GM20431 (cell line): ENCODE measurements at regions not wholly inside any gene's neighbourhood (a gene's known extent, or its start where the extent isn't known, plus 50 kb on each side); places are given as distances from the start of the nearest gene placed in this dataset.

ENCODE experiments used
- in situ Hi-C: fragments of 300-500 bp; cut with MseI, MboI; formaldehyde crosslinking; loops from one replicate; pipeline ENCODE4 v1.15.0; 2020; ENCODE audit warnings: low sequenced_read_pairs; ENCODE audit not compliant: unreplicated experiment

DNA sequence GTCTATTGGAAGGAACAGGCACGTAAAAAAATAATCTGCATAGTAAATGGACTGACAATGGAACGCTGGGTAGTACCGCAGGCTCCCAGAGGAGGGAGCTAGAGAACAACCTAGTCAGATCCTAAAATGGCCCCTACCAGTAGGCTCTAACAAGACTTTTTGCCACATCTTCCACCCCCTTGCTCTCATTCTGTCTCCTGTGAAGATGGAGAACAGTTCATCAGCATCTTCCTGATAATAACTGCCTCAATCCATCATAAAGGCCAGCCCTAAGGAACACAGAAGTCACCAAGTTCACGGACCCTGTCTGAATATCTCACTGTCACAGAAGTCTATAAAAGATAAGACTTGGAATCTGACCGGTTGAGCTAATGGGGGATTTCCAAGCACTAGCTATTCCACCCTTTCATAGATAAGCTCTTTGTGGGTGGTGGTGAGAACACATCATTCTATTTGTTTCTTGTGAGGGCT, 133.4 kb downstream of the SLC1A3 start:
- in situ Hi-C loops: loop anchor here (25.0 kb wide), 1 partner anchor 123 kb away; no protein-coding TSS in a partner anchor

DNA sequence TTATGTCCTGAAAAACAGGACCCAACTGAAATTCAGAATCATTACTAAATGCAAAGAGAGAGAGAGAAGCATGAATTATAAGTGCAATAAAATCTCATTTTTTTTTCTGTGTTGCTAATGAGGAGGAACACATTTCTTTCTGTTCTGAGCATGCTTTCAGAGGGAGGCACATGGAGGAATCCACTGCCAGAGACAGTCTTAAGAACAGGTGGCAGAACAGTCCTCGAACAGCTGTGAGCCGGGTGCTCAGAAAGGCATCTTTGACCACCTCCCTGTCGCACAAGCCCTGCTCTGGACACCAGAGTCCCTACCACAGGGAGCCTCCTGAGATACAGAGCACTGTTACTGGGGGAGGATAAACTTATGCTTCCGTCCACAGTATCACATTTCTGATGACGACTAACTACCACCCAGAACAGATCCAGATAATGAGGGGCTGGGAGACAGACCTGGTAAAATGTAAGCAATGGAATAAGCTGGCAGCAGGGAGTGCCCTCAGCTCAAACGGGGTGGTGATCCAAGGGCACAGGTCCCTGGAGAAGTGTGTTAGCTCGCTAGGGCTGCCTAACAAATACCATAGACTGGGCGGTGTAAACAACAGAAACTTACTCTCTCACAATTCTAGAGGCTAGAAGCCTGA, 134.0 kb downstream of the SLC1A3 start:
- in situ Hi-C loops: loop anchor here (25.0 kb wide), 1 partner anchor 122 kb away; no protein-coding TSS in a partner anchor

DNA sequence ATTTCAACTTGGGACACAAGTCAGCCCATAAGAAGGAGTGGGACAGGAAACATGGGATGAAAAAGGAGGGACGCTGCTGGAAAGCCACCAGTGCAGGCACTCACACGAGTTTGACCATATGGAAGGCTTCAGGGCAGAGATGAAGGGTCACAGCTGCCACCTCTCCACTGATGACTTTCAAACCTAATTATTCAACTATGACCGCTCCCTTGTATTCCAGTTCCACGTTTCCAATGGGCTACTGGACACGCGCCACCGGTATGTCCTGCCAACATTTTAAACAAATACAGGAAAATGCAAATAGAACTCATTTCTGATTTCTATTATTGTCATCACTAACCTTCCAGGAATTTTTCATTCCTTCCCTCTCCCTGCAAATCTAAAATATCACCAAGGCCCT, 134.7 kb downstream of the SLC1A3 start:
- in situ Hi-C loops: loop anchor here (25.0 kb wide), 1 partner anchor 121 kb away; no protein-coding TSS in a partner anchor

DNA sequence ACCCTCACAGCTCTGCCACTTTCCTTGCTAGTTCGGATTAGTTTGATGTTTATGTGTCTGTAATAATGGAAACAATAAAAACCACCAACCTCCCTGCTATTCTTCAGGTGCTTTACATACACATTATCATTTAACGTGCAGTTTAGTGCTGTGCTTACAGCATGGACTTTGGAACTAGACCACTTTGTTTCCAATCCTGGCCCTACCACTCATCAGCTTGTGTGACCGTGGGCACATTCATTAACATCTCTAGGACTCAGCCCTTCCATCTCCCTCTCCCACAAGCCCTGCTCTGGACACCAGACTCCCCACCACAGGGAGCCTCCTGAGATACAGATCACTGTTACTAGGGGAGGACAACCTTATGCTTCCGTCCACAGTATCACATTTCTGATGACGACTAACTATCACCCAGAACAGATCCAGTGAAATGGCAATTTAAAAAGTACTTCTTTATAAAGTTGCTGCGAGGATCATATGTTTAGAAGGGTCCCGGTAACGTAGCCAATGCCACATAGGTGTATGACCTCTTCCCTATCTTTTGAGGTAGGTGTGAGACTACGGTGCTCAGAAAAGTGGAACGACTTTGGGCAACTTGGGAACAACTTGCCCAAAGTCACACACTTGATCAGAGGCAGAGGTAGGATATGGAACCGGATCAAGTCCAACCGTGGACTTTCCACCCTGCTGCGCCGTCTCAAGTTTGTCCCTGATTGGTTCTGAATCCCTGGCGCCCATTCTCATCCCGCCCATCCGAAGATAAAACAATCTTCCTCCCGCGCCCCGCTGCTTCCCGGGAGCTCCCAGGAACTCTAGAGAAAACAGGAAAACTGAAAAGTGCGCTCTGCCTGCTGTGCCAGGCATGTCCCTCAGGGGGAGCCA, 132.4 kb upstream of the NIPBL start:
- in situ Hi-C loops: loop anchor here (25.0 kb wide), 1 partner anchor 118 kb away; no protein-coding TSS in a partner anchor

DNA sequence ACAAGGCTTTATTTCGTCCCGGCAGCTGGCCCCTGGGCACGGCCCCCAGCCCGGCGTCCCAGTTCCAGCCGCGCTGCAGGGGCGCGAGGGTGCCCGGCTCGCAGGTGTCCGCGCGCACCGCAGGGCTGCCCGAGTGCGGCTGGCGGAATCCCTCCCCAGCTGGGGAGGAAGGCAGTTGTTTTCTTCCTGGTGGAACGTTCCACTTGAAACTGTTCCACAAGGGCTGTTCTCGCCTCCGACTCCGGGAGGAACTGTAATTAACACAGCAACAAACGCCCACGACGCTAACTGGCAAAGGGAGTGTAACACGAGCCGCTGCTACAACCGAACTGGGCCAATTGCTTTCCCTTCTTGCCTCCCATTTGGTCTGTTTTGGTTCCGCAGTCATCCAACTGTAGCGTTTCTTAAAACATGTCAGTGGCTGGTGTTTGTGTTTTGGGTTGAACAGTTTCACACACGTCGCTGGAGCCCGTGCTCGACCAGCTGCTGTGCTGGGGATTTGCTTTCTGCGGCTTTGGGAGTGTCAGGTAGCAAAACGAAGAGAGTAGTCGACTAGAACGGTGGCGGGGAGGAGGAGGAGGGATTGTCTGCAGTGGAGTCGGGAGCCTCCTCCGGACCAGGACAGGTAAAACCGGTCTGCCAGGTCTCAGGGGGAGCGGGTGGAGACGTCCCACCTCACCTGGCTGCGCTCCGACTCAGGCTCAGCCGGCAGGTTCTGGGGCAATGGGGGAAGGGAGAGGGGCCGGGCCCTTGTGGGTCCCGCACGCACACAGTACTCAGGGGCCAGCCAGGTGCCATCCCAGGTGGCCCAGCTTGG, 131.6 kb upstream of the NIPBL start:
- in situ Hi-C loops: loop anchor here (25.0 kb wide), 1 partner anchor 117 kb away; no protein-coding TSS in a partner anchor

DNA sequence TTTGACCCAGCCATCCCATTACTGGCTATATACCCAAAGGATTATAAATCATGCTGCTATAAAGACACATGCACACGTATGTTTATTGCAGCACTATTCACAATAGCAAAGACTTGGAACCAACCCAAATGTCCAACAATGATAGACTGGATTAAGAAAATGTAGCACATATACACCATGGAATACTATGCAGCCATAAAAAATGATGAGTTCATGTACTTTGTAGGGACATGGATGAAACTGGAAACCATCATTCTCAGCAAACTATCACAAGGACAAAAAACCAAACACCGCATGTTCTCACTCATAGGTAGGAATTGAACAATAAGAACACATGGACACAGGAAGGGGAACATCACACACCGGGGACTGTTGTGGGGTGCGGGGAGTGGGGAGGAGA, 128.8 kb upstream of the NIPBL start:
- in situ Hi-C loops: loop anchor here (25.0 kb wide), 1 partner anchor 115 kb away; no protein-coding TSS in a partner anchor

DNA sequence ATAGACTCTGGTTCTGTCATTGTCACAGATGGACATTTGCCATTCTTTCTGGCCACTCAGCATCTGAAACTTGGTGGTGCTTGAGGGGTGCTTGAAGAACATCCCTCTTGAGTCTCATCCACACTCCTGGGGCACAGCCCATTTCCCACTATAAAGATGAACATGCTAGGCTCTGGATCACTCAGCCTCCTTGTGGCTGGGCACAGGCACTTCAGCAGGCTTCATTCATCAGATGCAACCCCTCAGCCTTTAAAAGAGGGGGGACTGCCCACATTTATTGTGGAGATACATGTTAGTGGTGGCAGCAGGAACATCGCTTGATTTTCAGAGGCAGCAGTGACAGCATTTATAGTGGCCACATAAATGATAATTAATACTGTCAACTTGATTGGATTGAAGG, 124.7 kb upstream of the NIPBL start:
- in situ Hi-C loops: no loop called here

DNA sequence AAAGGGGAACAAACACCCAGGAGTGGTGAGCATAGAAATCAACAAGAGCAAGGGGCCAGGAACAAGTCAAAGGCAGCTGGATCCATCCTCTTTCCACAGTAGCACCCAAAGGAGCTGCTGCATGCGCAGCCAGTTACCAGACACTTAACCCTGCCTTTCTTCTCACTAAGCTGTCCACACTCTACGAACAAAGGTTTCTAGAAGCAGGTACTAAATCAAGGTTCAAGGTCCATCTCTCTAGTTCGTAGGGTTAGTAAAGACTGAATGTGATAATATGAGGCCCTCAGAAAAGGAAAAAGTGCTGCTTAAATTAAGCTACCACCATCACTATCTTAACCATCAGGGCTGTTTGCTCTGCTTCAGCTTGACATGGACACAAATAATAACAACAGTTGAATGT, 121.2 kb upstream of the NIPBL start:
- in situ Hi-C loops: no loop called here

DNA sequence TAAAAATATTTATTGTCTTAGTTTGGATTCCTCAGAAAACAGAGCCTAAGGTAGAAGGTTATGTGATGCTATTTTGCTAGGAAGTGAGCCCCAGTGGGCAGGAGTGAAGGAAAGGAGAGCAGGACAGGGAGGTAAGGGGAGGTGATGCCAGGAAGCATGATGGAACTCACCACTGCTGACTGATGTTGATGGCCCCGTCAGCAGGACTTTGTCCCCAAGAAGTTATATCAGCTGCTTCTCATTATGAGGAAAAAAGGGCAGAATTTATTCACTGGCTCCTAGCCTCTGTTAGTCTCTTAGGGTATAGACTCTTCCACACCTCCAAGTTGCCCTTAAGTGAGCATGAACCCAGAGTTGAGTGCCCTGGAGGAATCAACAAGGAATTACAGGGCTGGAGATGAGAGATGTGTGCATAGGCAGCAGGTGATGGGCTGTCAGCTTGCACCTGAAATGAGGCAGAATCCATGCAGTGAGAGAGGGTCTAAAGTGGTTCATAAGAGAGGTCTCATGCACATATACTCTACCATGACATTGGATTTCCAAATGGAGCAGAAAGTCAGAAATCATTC, 120.6 kb upstream of the NIPBL start:
- in situ Hi-C loops: no loop called here

DNA sequence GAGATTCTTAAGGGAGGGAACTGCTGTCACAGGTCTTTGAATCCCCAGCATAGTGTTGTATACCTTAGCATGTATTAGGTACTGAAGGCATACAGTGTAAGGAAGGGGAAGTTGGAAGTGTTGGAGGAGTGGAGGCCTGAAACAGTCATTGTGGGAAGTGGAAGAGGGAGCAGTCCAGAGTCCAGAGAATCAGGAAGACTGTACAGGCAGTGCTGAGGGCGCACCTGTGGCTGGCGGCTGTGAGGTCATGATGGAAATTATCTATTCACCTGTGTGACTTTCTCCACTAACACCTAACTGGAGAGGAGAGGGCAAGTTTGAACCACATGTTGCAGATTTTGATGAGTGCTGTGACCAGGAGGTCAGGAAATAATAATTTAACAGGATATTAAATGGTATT, 119.7 kb upstream of the NIPBL start:
- in situ Hi-C loops: no loop called here

DNA sequence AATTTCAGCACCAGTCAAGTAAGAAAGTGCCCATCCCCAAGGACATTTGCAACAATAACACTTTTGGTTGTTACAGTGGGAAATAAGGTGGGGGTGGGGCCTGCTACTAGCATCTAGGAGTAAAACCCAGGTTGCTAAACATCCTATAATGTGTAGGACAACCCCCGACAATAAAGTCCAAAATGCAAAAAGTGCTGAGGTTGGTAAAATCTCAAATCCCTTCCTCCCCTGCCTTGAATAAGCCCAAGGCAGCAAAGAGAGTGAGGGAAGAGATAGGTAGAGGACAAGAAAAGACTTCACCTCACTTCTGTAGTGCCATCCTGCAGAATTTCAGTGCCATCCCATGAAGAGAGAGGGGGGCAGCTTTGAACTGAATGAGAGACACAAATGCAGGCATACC, 117.5 kb upstream of the NIPBL start:
- in situ Hi-C loops: no loop called here

DNA sequence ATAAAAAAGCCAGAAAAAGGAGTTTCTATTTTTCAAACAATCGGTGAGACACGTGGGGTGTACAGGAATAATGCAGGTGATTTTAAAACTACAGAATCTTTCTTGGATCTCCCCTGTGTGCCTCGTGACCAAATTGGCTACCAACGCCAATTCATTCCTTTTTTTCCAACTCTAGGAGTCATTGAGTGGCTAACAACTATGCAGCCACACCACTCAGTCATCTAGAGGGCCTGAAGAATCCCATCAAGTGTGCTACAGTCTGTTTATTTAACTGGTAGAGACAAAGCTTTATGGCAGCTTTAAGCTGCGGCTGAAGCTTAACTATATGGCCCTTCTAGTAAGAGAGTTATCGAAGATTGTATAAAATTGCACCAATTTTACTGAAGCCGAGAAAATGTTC, 113.1 kb upstream of the NIPBL start:
- in situ Hi-C loops: no loop called here

DNA sequence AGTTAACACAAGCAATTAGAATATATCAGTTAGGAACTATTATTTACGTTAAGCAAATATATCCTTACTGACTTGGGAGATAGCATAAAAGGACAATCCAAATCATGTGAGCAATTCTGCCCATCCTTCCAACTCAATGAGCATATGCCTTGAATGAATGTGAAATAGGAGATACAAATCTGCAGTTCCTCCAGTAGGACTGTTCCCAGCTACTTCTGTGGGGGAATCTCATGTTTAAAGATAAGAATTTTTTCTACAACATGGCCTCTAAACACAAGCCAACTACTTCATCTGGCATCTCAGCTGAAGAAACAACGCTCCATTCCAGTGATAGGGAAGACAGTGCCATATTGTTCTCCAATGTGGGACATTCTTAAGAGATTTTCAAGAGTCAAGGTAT, 110.7 kb upstream of the NIPBL start:
- in situ Hi-C loops: no loop called here

DNA sequence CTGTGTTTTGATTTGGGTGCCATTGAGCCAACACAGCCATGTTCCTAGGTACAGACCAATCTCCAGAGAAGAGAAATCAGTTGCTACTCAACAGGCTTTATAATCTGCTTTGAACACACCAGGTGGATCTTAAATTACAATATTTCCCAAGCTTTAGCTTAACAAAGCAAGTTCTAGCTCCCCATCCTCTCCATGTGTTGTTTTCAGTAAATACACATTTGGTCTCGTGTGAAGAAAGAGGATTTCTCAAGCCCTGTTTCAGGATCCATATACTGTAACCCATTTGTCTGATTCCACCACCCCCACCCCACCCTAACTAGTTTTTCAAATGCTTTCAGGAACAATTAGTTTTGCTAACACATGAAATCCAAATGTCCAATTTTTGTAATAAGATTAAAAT, 109.6 kb upstream of the NIPBL start:
- in situ Hi-C loops: no loop called here

DNA sequence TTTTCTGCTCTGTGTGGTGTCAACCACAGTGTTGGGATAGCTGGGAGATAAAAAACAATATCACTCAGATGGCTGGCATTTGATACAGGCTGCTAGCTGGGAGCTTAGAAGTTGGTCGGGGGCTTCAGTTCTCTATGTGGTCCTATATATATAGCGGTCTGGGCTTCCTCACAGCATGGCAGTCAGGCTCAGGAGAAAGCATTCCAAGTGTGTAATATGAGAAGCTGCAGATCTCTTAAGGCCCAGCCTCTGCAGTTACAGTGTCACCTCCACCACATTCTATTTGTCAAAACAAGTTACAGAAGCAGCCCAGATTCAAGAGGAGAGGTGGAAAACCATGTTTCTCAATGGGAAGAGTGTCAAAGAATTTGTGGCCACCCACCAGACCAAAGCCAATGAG, 108.1 kb upstream of the NIPBL start:
- in situ Hi-C loops: no loop called here

DNA sequence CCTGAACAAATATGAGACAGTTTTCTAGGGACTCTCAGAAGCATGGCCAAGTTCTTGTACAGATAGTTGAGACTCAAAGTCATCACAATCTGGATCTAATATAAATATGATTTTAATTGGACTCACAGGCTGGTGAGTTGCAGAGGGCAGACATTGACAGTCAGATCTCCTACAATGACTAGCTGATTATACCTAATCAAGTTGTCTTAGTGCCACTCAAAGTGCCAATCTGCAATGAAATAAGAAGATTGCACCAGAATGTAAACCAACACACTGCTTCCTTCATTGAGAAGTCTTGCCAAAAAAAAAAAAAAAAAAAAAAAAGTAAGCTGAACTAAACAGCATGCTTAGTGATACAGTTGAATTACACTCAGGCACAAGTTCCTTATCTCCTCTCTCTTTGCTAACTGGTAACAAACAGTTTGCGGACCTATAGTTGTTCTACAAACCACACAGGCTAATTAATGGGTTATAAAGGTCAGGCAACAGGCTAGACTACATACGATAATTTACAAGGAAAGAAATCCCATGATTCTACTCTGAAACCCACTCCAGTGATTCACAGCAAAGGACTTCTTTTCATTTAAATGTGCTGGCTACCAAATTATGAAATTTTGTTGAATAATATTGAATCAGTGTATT, 107.3 kb upstream of the NIPBL start:
- in situ Hi-C loops: no loop called here

DNA sequence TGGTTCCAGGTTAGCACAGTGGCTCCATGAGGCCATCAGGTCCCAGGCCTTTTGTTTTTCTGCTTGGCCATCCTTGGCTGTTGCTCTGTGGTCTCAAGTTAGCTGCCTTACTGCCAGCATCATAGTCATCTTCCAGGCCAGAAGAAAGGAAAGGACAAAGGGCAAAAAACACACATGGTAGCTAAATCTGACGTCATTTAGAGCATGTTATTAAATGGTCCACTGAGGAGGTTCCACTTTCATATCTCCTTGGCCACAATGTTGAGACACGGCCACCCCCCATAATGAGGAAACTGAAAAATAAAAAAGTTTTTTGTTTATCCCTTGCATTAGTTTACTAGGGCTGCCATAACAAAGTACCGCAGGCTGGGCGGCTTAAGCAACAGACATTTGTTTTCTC, 106.4 kb upstream of the NIPBL start:
- in situ Hi-C loops: no loop called here

DNA sequence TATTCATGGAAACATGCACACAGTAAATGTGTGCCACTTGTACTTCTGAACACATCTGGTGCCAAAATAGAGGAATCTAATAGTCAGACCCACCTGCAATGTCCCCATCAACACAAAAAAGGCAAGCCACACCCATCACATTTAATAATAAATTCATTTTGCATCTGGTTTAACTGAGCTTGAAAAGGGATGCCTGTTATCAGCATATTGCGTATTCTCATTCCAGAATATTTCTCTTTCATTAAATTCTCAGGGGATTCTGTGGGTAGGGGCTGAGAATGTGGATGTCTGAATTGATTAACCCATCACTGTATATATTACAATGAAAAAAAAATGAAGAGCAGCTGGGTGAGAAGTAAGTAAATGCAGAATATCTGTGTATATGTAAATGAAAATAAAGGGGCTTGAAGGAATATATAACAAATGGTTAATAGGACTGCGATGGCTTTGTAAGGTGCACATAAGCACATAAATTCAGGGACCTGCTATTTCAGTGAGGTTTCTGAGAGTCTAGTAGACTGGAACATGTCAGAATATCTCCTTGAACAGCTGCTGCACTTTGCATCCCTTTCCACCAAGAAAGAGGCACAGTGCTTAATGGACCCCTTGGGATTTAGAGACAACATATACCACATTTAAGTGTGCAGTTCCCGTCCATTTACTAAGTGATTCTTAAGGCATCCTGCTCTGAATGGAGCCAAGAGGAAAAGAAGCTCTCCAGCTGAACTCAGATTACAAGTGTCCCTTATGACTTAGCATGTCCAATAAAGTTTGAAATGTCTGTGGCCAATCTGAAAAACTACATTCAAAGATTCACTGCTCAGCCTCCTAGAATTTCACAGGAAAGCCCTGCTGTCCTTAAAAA, 104.1 kb upstream of the NIPBL start:
- in situ Hi-C loops: no loop called here
